ENCODE measurements at regions not wholly inside any gene's neighbourhood (a gene's known extent, or its start where the extent isn't known, plus 50 kb on each side); places are given as distances from the start of the nearest gene placed in this dataset.

DNA sequence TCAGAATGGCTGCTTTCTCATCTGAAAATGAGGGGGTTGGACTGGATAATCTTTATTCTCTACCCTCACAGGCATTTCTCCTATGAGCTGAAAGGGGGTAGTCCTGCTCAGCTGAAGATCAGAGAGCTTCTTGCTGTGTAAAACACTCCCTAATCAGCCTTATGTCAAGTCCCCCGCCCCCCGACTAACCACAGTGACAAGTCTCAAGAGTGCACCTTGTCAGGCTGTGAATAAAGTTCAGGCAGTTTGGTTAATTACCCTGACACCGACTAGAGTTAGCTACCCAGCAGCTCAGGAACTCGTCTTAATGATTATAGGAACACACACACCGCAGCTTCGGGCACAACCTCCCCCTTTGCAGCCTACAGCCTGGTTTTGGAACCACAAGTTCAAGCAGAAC is 513.7 kb downstream of the RPS24 start:
- Mint-ChIP-seq H3K9me3 (no peaks in the 10 kb centered on the region), H3K27me3 (peaks cover 24% of the 10 kb centered on the region), H3K4me1 (peaks cover 9% of the 10 kb centered on the region), H3K27ac (no peak overlapping the region), H3K36me3 (ENCODE audit: low read depth) (no peaks in the 10 kb centered on the region), H3K4me3 (no peak overlapping the region)
- no peak for DNase-seq
- no peak for ATAC-seq

GRCh38 chr10:78547905-78548304 is 514.2 kb downstream of the RPS24 start:
- H3K27ac Mint-ChIP-seq, result no peak overlapping the region
- H3K4me1 Mint-ChIP-seq, result peaks cover 9% of the 10 kb centered on the region
- ATAC-seq (no peak), DNase-seq (no peak)
- no peaks in the 10 kb centered on the region for H3K9me3 Mint-ChIP-seq
- no peak overlapping the region for H3K4me3 Mint-ChIP-seq
- H3K27me3 Mint-ChIP-seq, result peaks cover 24% of the 10 kb centered on the region
- H3K36me3 Mint-ChIP-seq (ENCODE audit: low read depth), result no peaks in the 10 kb centered on the region

GRCh38 chr10:78548369-78548768 is 514.7 kb downstream of the RPS24 start:
- Mint-ChIP-seq H3K27me3 (peaks cover 24% of the 10 kb centered on the region), H3K9me3 (no peaks in the 10 kb centered on the region), H3K36me3 (ENCODE audit: low read depth) (no peaks in the 10 kb centered on the region), H3K4me1 (peaks cover 9% of the 10 kb centered on the region), H3K27ac (no peak overlapping the region), H3K4me3 (no peak overlapping the region)
- no peak for ATAC-seq
- DNase-seq, result no peak

DNA sequence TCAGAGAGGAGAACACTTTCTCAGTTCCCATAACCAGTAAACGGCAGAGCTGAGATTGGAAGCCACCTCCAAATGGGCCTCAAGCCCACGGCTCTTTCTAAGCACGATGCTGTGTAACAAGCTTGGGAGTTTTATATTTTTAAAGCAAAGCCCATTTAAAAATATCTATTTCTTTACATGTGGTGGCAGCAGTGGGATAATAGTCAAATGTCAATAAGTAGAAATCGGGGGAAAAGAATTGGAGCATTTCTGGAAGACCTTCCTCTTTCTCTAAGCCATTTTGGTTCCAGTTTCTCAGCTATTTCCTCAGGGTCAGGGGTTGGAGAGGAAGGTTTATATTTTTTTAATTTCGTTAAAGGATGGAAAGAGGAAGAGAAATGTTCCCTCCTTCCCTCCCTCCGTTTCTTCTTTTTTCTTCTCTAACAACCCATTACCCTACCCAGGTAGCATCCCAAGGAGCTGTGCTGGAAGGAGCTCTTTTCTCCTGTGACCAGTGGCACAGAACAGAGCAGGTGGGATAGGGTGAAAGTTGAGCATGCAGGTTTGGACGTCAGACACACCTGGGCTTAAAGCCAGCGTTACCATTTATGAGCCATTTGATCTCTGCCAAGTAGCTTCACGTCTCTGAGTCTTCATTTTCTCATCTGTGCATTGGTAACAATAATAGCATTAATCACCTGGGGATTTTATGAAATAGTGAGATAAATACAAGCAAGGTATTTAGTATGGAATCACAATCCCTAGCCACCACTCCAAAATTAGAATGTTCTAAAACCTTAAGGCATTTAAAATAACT is 515.7 kb downstream of the RPS24 start:
- no peak for ATAC-seq
- H3K27ac Mint-ChIP-seq, result no peak overlapping the region
- no peaks in the 10 kb centered on the region for H3K9me3 Mint-ChIP-seq
- H3K4me1 Mint-ChIP-seq, result peaks cover 7% of the 10 kb centered on the region
- H3K27me3 Mint-ChIP-seq, result peaks cover 23% of the 10 kb centered on the region
- no peaks in the 10 kb centered on the region for H3K36me3 Mint-ChIP-seq (ENCODE audit: low read depth)
- no peak overlapping the region for H3K4me3 Mint-ChIP-seq
- DNase-seq, result no peak

- H3K9me3 Mint-ChIP-seq, result no peaks in the 10 kb centered on the region
- H3K27me3 Mint-ChIP-seq, result peaks cover 23% of the 10 kb centered on the region
- no peak for DNase-seq
- H3K4me3 Mint-ChIP-seq, result no peak overlapping the region
- no peak overlapping the region for H3K27ac Mint-ChIP-seq
- H3K36me3 Mint-ChIP-seq (ENCODE audit: low read depth), result no peaks in the 10 kb centered on the region
- H3K4me1 Mint-ChIP-seq, result peaks cover 7% of the 10 kb centered on the region
- no peak for ATAC-seq
Measured at GRCh38 chr10:78550090-78550489, 516.4 kb downstream of the RPS24 start.

GRCh38 chr10:78550716-78551115 is 517.1 kb downstream of the RPS24 start:
- H3K4me1 Mint-ChIP-seq, result peaks cover 7% of the 10 kb centered on the region
- H3K36me3 Mint-ChIP-seq (ENCODE audit: low read depth), result no peaks in the 10 kb centered on the region
- no peak for DNase-seq
- no peak overlapping the region for H3K27ac Mint-ChIP-seq
- H3K9me3 Mint-ChIP-seq, result no peaks in the 10 kb centered on the region
- no peak overlapping the region for H3K4me3 Mint-ChIP-seq
- ATAC-seq, result no peak
- H3K27me3 Mint-ChIP-seq, result peaks cover 23% of the 10 kb centered on the region

DNA sequence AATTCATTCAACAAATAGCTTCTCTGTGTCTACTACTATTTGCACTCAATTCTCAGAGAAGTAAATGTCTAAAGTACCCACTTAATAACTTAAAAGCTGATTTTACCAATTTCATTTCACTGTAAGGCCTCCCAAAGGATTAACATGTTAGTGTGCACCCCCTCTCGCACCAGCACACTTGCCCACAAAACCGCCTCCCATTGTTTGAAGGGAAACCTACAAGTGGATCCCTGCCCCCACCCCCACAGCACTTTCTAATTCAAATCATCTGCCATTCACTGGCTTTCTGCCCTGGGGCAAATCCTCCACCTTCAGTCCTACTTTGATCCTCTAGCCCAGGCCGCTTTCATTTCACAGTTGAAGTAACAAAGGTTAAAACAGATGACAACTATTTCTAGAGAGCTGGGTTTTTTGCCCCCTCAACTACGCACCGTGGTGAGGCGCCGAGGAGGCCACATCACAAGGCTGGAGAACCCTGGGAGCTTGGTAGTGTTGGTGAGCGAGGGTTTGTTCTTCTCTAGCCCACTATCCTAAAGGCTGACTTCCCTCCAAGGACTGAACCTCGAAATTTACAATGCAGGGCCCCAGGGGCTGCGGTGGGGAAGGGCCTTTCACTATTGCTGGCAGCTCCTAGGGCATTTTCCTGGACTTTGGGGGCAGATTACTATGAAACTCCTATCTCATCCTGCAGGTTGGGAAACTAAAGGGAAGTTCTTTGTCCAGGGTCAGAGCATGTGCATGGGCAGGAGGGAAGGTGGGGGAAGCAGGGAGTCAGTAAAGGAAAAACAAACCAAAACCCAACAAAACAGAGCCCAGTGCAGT is 517.4 kb upstream of the ZMIZ1 start:
- peaks cover 7% of the 10 kb centered on the region for H3K4me1 Mint-ChIP-seq
- H3K27me3 Mint-ChIP-seq, result peaks cover 23% of the 10 kb centered on the region
- H3K9me3 Mint-ChIP-seq, result no peaks in the 10 kb centered on the region
- peak; percentile 19 for DNase-seq
- H3K36me3 Mint-ChIP-seq (ENCODE audit: low read depth), result no peaks in the 10 kb centered on the region
- no peak overlapping the region for H3K4me3 Mint-ChIP-seq
- peak overlapping the region; percentile 60 for H3K27ac Mint-ChIP-seq
- ATAC-seq, result peak; percentile 77

GRCh38 chr10:78552261-78552811 is 516.4 kb upstream of the ZMIZ1 start:
- DNase-seq (no peak), ATAC-seq (no peak)
- no peaks in the 10 kb centered on the region for H3K36me3 Mint-ChIP-seq (ENCODE audit: low read depth)
- H3K4me1 Mint-ChIP-seq, result peaks cover 7% of the 10 kb centered on the region
- no peaks in the 10 kb centered on the region for H3K9me3 Mint-ChIP-seq
- no peak overlapping the region for H3K4me3 Mint-ChIP-seq
- H3K27ac Mint-ChIP-seq, result no peak overlapping the region
- H3K27me3 Mint-ChIP-seq, result peaks cover 23% of the 10 kb centered on the region

DNA sequence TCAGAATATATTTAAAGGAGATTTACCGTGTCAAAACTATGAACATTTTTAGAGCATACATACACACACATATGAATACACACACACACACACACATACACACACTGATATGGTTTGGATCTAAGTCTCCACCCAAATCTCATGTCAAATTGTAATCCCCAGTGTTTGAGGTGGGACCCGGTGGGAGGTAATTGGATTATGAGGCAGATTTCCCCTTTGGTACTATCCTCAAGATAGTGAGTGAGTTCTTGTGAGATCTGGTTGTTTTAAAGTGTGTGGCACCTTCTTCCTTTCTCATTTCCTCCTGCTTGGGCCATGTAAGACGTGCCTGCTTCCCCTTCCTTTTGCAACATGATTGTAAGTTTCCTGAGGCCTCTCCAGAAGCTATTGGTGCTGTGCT is 515.0 kb upstream of the ZMIZ1 start:
- no peaks in the 10 kb centered on the region for H3K36me3 Mint-ChIP-seq (ENCODE audit: low read depth)
- peaks cover 14% of the 10 kb centered on the region for H3K27me3 Mint-ChIP-seq
- H3K9me3 Mint-ChIP-seq, result no peaks in the 10 kb centered on the region
- peaks cover 7% of the 10 kb centered on the region for H3K4me1 Mint-ChIP-seq
- ATAC-seq (no peak), DNase-seq (no peak)
- no peak overlapping the region for H3K27ac Mint-ChIP-seq
- H3K4me3 Mint-ChIP-seq, result no peak overlapping the region

DNA sequence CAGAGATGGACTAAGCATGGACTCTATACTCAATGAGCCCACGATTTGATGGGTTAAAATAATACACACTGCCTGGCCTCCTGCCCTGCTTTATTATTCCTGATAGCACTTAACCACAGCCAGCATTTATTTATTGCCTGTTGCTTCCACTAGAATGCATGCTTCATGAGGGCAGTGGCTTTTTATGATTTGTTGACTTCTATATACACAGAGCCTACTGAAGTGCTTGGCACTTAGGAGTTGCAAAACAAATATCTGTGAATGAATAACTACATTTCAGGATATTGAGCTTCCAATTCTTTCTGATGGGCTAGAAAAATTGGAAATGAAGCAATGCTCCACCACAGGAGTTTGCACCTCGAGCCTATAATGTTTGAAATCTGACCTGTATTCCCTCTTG is 513.6 kb upstream of the ZMIZ1 start:
- DNase-seq, result no peak
- H3K9me3 Mint-ChIP-seq, result no peaks in the 10 kb centered on the region
- no peak overlapping the region for H3K4me3 Mint-ChIP-seq
- no peaks in the 10 kb centered on the region for H3K36me3 Mint-ChIP-seq (ENCODE audit: low read depth)
- peaks cover 7% of the 10 kb centered on the region for H3K4me1 Mint-ChIP-seq
- no peak overlapping the region for H3K27ac Mint-ChIP-seq
- H3K27me3 Mint-ChIP-seq, result peaks cover 4% of the 10 kb centered on the region
- no peak for ATAC-seq

GRCh38 chr10:78556705-78557432 is 511.9 kb upstream of the ZMIZ1 start:
- H3K4me3 Mint-ChIP-seq, result no peak overlapping the region
- ATAC-seq (no peak), DNase-seq (no peak)
- H3K4me1 Mint-ChIP-seq, result no peaks in the 10 kb centered on the region
- H3K27me3 Mint-ChIP-seq, result no peaks in the 10 kb centered on the region
- H3K27ac Mint-ChIP-seq, result no peak overlapping the region
- no peaks in the 10 kb centered on the region for H3K9me3 Mint-ChIP-seq
- H3K36me3 Mint-ChIP-seq (ENCODE audit: low read depth), result no peaks in the 10 kb centered on the region

DNA sequence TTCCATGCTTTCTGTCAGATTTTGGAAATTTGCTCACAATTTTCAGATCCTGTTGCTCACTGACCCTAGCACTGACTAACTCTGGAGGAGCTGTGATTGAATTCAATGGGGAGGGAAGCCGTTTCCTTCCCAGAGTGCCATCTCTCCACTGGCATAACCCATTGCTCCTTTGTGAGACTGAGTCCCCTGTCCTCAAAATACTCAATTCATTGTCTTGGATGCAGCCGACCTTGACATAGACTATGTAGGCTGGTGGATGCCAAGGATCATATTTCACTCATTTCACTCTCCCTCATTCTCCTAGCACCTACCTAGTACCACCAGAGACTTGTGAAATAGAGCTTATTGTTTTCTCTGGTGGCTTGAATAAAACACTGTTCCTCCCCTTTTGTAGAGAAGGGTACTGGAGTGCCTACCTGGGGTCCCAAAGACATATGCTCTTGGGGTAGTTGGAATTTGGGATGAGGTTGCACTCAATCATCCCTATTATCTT is 511.3 kb upstream of the ZMIZ1 start:
- no peak overlapping the region for H3K27ac Mint-ChIP-seq
- no peak overlapping the region for H3K4me3 Mint-ChIP-seq
- H3K27me3 Mint-ChIP-seq, result no peaks in the 10 kb centered on the region
- no peaks in the 10 kb centered on the region for H3K4me1 Mint-ChIP-seq
- no peak for ATAC-seq
- no peaks in the 10 kb centered on the region for H3K9me3 Mint-ChIP-seq
- no peak for DNase-seq
- no peaks in the 10 kb centered on the region for H3K36me3 Mint-ChIP-seq (ENCODE audit: low read depth)

- H3K36me3 Mint-ChIP-seq (ENCODE audit: low read depth), result no peaks in the 10 kb centered on the region
- no peaks in the 10 kb centered on the region for H3K27me3 Mint-ChIP-seq
- no peaks in the 10 kb centered on the region for H3K9me3 Mint-ChIP-seq
- ATAC-seq (no peak), DNase-seq (no peak)
- no peak overlapping the region for H3K4me3 Mint-ChIP-seq
- no peak overlapping the region for H3K27ac Mint-ChIP-seq
- H3K4me1 Mint-ChIP-seq, result no peaks in the 10 kb centered on the region
Measured at GRCh38 chr10:78559661-78560340, 509.0 kb upstream of the ZMIZ1 start.

DNA sequence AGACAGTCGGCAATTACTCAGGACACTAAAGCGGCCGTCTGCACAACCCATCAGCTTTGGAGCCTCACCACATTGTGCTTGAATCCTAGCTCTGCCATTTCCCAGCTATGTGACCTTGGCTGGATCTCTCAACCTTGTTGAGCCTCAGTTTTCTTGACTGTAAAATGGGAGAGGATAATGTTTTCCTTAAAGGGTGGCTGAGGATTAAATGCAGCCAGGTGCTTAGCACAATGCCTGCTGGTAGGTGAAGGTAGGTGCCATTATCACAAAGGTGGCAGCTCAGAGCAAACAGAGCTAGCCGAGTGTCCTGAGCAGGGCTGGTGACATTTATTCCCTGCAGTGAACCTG is 508.5 kb upstream of the ZMIZ1 start:
- Mint-ChIP-seq H3K4me1 (no peaks in the 10 kb centered on the region), H3K27me3 (no peaks in the 10 kb centered on the region), H3K27ac (no peak overlapping the region), H3K4me3 (no peak overlapping the region), H3K36me3 (ENCODE audit: low read depth) (no peaks in the 10 kb centered on the region), H3K9me3 (no peaks in the 10 kb centered on the region)
- DNase-seq (no peak), ATAC-seq (no peak)

Measured in activated naive CD8-positive, alpha-beta T cell treated with anti-CD3 and anti-CD28 coated beads, Interleukin-2, amount 50 U/mL, for 24 hours (primary cell).